Endothelial cell of umbilical vein (primary cell): ENCODE measurements at regions not wholly inside any gene's neighbourhood (a gene's known extent, or its start where the extent isn't known, plus 50 kb on each side); places are given as distances from the start of the nearest gene placed in this dataset.

Experiments used
- BruUV-seq: library from RNA; stranded (reverse); fragments of 400-500 nt; replicated peaks from 2 replicates; lab custom pipeline; 2021; lab: Mats Ljungman, UMichigan
- CTCF ChIA-PET: fragments of 300-600, 350-600 bp; sonication (Branson Sonifier 250); formaldehyde crosslinking; loops from one replicate; lab custom pipeline; 2021; ENCODE audit warnings: antibody characterized with exemption, inconsistent platforms; lab: Charles Lee
- POLR2A ChIA-PET: fragments of 300-600, 350-600 bp; sonication (Branson Sonifier 250); formaldehyde crosslinking; loops from one replicate; lab custom pipeline; 2021; ENCODE audit warnings: antibody characterized with exemption, inconsistent platforms; lab: Charles Lee
- DNase-seq: peaks from one replicate; pipeline ENCODE4 v3.0.0-alpha.2; 2011; ENCODE audit warnings: low read depth, low spot score
- FAIRE-seq: peaks from 2 replicates; lab custom pipeline; 2011; peaks lifted over from hg19 to GRCh38; lab: Jason Lieb, UNC
- H2AFZ ChIP-seq: 2 replicates; pipeline ENCODE4 v1.6.0; 2012; ENCODE audit warnings: low read depth, low read length, control low read depth, inconsistent platforms
- H3K27ac ChIP-seq: 2 replicates; pipeline ENCODE4 v1.5.1; 2011; ENCODE audit warnings: low read depth, mild to moderate bottlenecking, control low read depth, low read length, moderate library complexity; ENCODE audit not compliant: insufficient read depth
- H3K27me3 ChIP-seq, 2 experiments: 2 replicates each; pipeline versions ENCODE4 v1.6.0 to v1.6.1; 2011; ENCODE audit warnings: low read length in 2 of 2, mixed read lengths in 1 of 2; ENCODE audit not compliant: control insufficient read depth in 2 of 2, insufficient read depth in 2 of 2
- H3K36me3 ChIP-seq, 2 experiments: 2 replicates in 1 of 2; 3 replicates in 1 of 2; pipeline ENCODE4 v1.5.1; 2011; ENCODE audit warnings: low read length in 2 of 2, mild to moderate bottlenecking in 1 of 2, moderate library complexity in 1 of 2; ENCODE audit not compliant: control insufficient read depth in 2 of 2, insufficient read depth in 2 of 2; ENCODE audit errors: extremely low read depth in 1 of 2
- H3K4me1 ChIP-seq: 3 replicates; pipeline ENCODE4 v1.5.1; 2011; ENCODE audit warnings: mild to moderate bottlenecking, low read length; ENCODE audit not compliant: control insufficient read depth, insufficient read depth; ENCODE audit errors: extremely low read depth
- H3K4me2 ChIP-seq: 2 replicates; pipeline ENCODE4 v1.6.1; 2011; ENCODE audit warnings: low read length, control low read depth, mixed read lengths; ENCODE audit not compliant: insufficient read depth
- H3K4me3 ChIP-seq, 3 experiments: fragments of 200-600 bp in 1 of 3; sonication (generic), shearing (Covaris generic) in 1 of 3; replicated peaks in 1 of 3; 2 replicates each; pipeline ENCODE4 v1.5.1; 2011 to 2016; ENCODE audit warnings: control low read depth in 3 of 3, low read length in 3 of 3, mild to moderate bottlenecking in 2 of 3, inconsistent platforms in 1 of 3, low read depth in 1 of 3, moderate library complexity in 1 of 3; ENCODE audit not compliant: insufficient read depth in 1 of 3
- H3K79me2 ChIP-seq: 2 replicates; pipeline ENCODE4 v1.6.0; 2012; ENCODE audit warnings: low read length, inconsistent platforms; ENCODE audit not compliant: control insufficient read depth, insufficient read depth
- H3K9ac ChIP-seq: replicated peaks from 2 replicates; pipeline ENCODE3; 2011; ENCODE audit warnings: low read length, control low read depth; ENCODE audit not compliant: insufficient read depth; ENCODE audit errors: extremely low read depth
- H3K9me1 ChIP-seq: replicated peaks from 3 replicates; pipeline ENCODE4 v1.6.0; 2011; ENCODE audit warnings: mild to moderate bottlenecking, low read length; ENCODE audit not compliant: control insufficient read depth, insufficient read depth; ENCODE audit errors: extremely low read depth
- H3K9me3 ChIP-seq: replicated peaks from 2 replicates; pipeline ENCODE4 v1.5.1; 2012; ENCODE audit warnings: low read length, inconsistent platforms; ENCODE audit not compliant: control insufficient read depth, insufficient read depth
- H4K20me1 ChIP-seq: replicated peaks from 2 replicates; pipeline ENCODE3; 2011; ENCODE audit warnings: mild to moderate bottlenecking, low read length; ENCODE audit not compliant: control insufficient read depth, insufficient read depth; ENCODE audit errors: extremely low read depth
- CTCF ChIP-seq, 2 donors: IDR thresholded peaks; 1 replicate in 1 of 2; 2 replicates in 1 of 2; pipeline ENCODE4 v1.5.1; 2011; ENCODE audit warnings: low read length in 2 of 2, mild to moderate bottlenecking in 2 of 2, moderate library complexity in 2 of 2, control low read depth in 1 of 2, inconsistent platforms in 1 of 2, low read depth in 1 of 2; ENCODE audit not compliant: insufficient read depth in 1 of 2; ENCODE audit errors: extremely low read depth in 1 of 2
- EZH2 ChIP-seq: IDR thresholded peaks from 2 replicates; pipeline ENCODE4 v1.6.1; 2012; ENCODE audit warnings: borderline replicate concordance, low read depth, mild to moderate bottlenecking, moderate library complexity, low read length, inconsistent platforms; ENCODE audit not compliant: severe bottlenecking
- FOS ChIP-seq: IDR thresholded peaks from 2 replicates; pipeline ENCODE4 v1.6.1; 2011; ENCODE audit warnings: mild to moderate bottlenecking, low read length, moderate library complexity, borderline replicate concordance; ENCODE audit not compliant: insufficient read depth
- JUN ChIP-seq: IDR thresholded peaks from 2 replicates; pipeline ENCODE4 v1.6.1; 2011; ENCODE audit warnings: borderline replicate concordance, low read depth; ENCODE audit not compliant: insufficient read length, insufficient read depth
- MAX ChIP-seq: IDR thresholded peaks from 2 replicates; pipeline ENCODE4 v1.6.1; 2011; ENCODE audit not compliant: insufficient read depth, insufficient read length
- MYC ChIP-seq: IDR thresholded peaks from one replicate; pipeline ENCODE4 v1.6.1; 2011; ENCODE audit warnings: mild to moderate bottlenecking, low read depth, low read length
- POLR2A ChIP-seq: IDR thresholded peaks from 2 replicates; pipeline ENCODE4 v1.6.1; 2012; ENCODE audit warnings: low read depth, mild to moderate bottlenecking, control low read depth, low read length
- POLR2AphosphoS5 ChIP-seq: IDR thresholded peaks from 2 replicates; pipeline ENCODE4 v1.6.1; 2012; ENCODE audit warnings: low read depth, mild to moderate bottlenecking, control low read depth, low read length, moderate library complexity; ENCODE audit not compliant: insufficient read depth
- dilution Hi-C: fragments of 300-500 bp; cut with MboI; formaldehyde crosslinking; loops from one replicate; pipeline ENCODE4 v1.15.0; 2019; ENCODE audit warnings: low sequenced_read_pairs; ENCODE audit not compliant: extremely low pct_ligation_motif_present
- intact Hi-C: fragments of 100-400 bp; cut with micrococcal nuclease; formaldehyde crosslinking; loops from one replicate; pipeline ENCODE4 v1.10.0; 2022

GRCh38 chr19:30646806-30647205, 274.6 kb downstream of the ZNF536 start:
- H3K9me1 ChIP-seq = no peaks in the 10 kb centered on the region
- no peak for TF ChIP-seq MAX
- TF ChIP-seq POLR2AphosphoS5 = no peak
- no peak for TF ChIP-seq CTCF (IDR thresholded peaks at IDR 0.05; ENCODE audit: extremely low read depth in 1 of 2, insufficient read depth in 1 of 2, low read depth in 1 of 2, low read length in 2 of 2)
- no peak for TF ChIP-seq MYC
- no peak for TF ChIP-seq FOS
- no peak for TF ChIP-seq JUN
- no peak for TF ChIP-seq EZH2
- TF ChIP-seq POLR2A = no peak
- ChIA-PET POLR2A (no interaction called here), CTCF (no interaction called here)
- no peak overlapping the region for H3K4me3 ChIP-seq
- H3K9ac ChIP-seq = no peak overlapping the region
- H4K20me1 ChIP-seq = no peaks in the 10 kb centered on the region
- H2AFZ ChIP-seq = no peak overlapping the region
- DNase-seq (no peak), FAIRE-seq (no peak)
- dilution Hi-C loops (loop anchor here (25.0 kb wide), 1 partner anchor 910 kb away; no protein-coding TSS in a partner anchor), intact Hi-C loops (no loop called here)
- no peaks in the 10 kb centered on the region for H3K4me1 ChIP-seq
- BruUV-seq = no TSS peak
- no peaks in the 10 kb centered on the region for H3K79me2 ChIP-seq
- no peaks in the 10 kb centered on the region for H3K9me3 ChIP-seq
- no peak overlapping the region for H3K27ac ChIP-seq
- H3K36me3 ChIP-seq = no peaks in the 10 kb centered on the region
- no peak overlapping the region for H3K4me2 ChIP-seq
- no peaks in the 10 kb centered on the region for H3K27me3 ChIP-seq
